Endodermal cell (in vitro differentiated cells): ENCODE measurements at regions not wholly inside any gene's neighbourhood (a gene's known extent, or its start where the extent isn't known, plus 50 kb on each side); places are given as distances from the start of the nearest gene placed in this dataset.
A peak's percentile ranks its signal among the peaks of the same experiment; 100 is the strongest.

Source experiments
- DNase-seq: peaks from one replicate; pipeline ENCODE4 v3.0.0-alpha.2; 2017
- H3K27ac ChIP-seq: 2 replicates; pipeline ENCODE4 v1.5.1; 2013; ENCODE audit warnings: mild to moderate bottlenecking, low read depth, low read length, moderate library complexity
- H3K27me3 ChIP-seq: 2 replicates; pipeline ENCODE4 v1.6.1; 2013; ENCODE audit warnings: mild to moderate bottlenecking, low read length, moderate library complexity; ENCODE audit not compliant: insufficient read depth, control insufficient read depth, poor library complexity, severe bottlenecking
- H3K36me3 ChIP-seq: 2 replicates; pipeline ENCODE4 v1.7.0; 2013; ENCODE audit warnings: mild to moderate bottlenecking, low read length, moderate library complexity; ENCODE audit not compliant: control insufficient read depth, insufficient read depth
- H3K4me1 ChIP-seq: one replicate; pipeline ENCODE4 v1.7.0; 2013; ENCODE audit warnings: low read length; ENCODE audit not compliant: control insufficient read depth, insufficient read depth
- H3K4me3 ChIP-seq: 2 replicates; pipeline ENCODE4 v1.5.1; 2013; ENCODE audit warnings: mild to moderate bottlenecking, low read length, moderate library complexity
- H3K9ac ChIP-seq: 2 replicates; pipeline ENCODE4 v1.6.1; 2013; ENCODE audit warnings: mild to moderate bottlenecking, low read length, moderate library complexity; ENCODE audit not compliant: poor library complexity, severe bottlenecking; ENCODE audit errors: extremely low read depth
- H3K9me3 ChIP-seq: 2 replicates; pipeline ENCODE4 v1.6.1; 2013; ENCODE audit warnings: mild to moderate bottlenecking, low read length, moderate library complexity; ENCODE audit not compliant: control insufficient read depth
- H3K27ac Mint-ChIP-seq: 2 replicates; pipeline ENCODE4 v1.8.0; 2020; ENCODE audit warnings: mixed read lengths
- H3K27me3 Mint-ChIP-seq: 2 replicates; pipeline ENCODE4 v1.8.0; 2021; ENCODE audit warnings: mild to moderate bottlenecking, mixed read lengths; ENCODE audit not compliant: insufficient read depth
- H3K36me3 Mint-ChIP-seq: 2 replicates; pipeline ENCODE4 v1.8.0; 2020; ENCODE audit warnings: low read depth, mixed read lengths
- H3K4me1 Mint-ChIP-seq: 2 replicates; pipeline ENCODE4 v1.8.0; 2020; ENCODE audit warnings: mixed read lengths
- H3K4me3 Mint-ChIP-seq: 2 replicates; pipeline ENCODE4 v1.8.0; 2020; ENCODE audit warnings: mild to moderate bottlenecking, moderate library complexity, mixed read lengths
- H3K9me3 Mint-ChIP-seq: 2 replicates; pipeline ENCODE4 v1.8.0; 2020; ENCODE audit warnings: mild to moderate bottlenecking, mixed read lengths
- WGBS, 2 experiments: methylation state at CpG; one replicate each; pipeline versions ENCODE4 v1.1.5 to v1.1.7; 2013; ENCODE audit warnings: missing lambda C conversion rate in 2 of 2, mixed read lengths in 1 of 2; ENCODE audit not compliant: insufficient coverage in 1 of 2, insufficient read length in 1 of 2; 5-methylcytosine and 5-hydroxymethylcytosine counted together
- TF ChIP-seq, protein P1 (sequence below): fragments of 200-600 bp; sonication (generic); conservative IDR thresholded peaks from 2 replicates; pipeline ENCODE4 v1.5.0; 2021; ENCODE audit warnings: antibody characterized with exemption, mild to moderate bottlenecking

DNA sequence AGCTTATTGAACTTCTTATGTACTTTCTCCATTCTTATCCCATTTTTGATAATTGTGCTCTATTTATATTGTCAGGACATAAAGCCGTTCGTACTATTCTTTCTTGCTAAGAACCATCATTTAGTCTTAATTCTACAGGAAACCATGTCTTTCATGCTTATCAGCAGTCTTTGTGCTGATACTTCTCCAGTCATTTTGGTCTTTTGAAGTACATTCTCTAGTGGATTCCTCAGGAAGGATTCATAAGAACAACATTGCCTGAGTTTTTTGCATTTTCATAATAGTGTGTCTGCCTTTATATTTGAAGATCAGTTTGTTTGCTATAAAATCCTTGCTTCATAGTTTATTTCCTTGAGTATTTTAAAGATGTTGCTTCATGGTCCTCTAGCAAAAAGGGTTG is 126.6 kb upstream of the NEO1 start:
- H3K27ac ChIP-seq = no peak overlapping the region
- no peaks in the 10 kb centered on the region for H3K4me1 ChIP-seq
- H3K36me3 ChIP-seq = no peaks in the 10 kb centered on the region
- no peaks in the 10 kb centered on the region for H3K9me3 ChIP-seq
- H3K27me3 ChIP-seq = no peaks in the 10 kb centered on the region
- H3K36me3 Mint-ChIP-seq = no peaks in the 10 kb centered on the region
- TF ChIP-seq, protein P1, sequence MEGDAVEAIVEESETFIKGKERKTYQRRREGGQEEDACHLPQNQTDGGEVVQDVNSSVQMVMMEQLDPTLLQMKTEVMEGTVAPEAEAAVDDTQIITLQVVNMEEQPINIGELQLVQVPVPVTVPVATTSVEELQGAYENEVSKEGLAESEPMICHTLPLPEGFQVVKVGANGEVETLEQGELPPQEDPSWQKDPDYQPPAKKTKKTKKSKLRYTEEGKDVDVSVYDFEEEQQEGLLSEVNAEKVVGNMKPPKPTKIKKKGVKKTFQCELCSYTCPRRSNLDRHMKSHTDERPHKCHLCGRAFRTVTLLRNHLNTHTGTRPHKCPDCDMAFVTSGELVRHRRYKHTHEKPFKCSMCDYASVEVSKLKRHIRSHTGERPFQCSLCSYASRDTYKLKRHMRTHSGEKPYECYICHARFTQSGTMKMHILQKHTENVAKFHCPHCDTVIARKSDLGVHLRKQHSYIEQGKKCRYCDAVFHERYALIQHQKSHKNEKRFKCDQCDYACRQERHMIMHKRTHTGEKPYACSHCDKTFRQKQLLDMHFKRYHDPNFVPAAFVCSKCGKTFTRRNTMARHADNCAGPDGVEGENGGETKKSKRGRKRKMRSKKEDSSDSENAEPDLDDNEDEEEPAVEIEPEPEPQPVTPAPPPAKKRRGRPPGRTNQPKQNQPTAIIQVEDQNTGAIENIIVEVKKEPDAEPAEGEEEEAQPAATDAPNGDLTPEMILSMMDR = no peak
- H3K27me3 Mint-ChIP-seq = peaks cover 11% of the 10 kb centered on the region
- WGBS, 2 experiments = 98% methylated on average over 2 of the region's 2 CpGs; no CpG with 5 or more reads in 1 of the 2 experiments
- H3K4me3 ChIP-seq = no peak overlapping the region
- no peak overlapping the region for H3K9ac ChIP-seq
- H3K9me3 Mint-ChIP-seq = no peaks in the 10 kb centered on the region
- no peak overlapping the region for H3K4me3 Mint-ChIP-seq
- H3K4me1 Mint-ChIP-seq = peaks cover 4% of the 10 kb centered on the region
- no peak for DNase-seq
- H3K27ac Mint-ChIP-seq = no peak overlapping the region

DNA sequence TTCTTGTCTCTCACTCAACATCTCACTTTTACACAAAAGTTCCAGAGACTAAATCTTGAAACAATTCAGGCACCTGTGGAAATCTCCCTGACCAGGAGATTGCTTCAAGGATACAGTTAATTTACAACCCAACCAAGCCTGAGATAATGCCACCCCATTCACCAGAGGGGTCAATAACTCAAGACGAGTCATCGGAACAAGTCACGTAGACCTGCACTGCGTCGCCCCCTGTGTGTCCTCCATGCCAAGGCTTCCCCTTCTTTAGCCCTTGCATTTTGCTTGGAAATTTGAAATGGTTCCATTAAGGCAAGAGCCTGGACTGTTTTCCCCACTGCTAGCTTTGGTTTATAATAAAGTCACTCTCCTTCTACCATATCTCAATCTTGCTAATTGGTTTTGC is 129.0 kb upstream of the NEO1 start:
- Histone ChIP-seq H3K27me3 (no peaks in the 10 kb centered on the region), H3K9me3 (no peaks in the 10 kb centered on the region), H3K36me3 (no peaks in the 10 kb centered on the region), H3K4me3 (no peak overlapping the region), H3K27ac (no peak overlapping the region), H3K4me1 (no peaks in the 10 kb centered on the region), H3K9ac (no peak overlapping the region)
- 71 to 82% methylated on average over 5 of the region's 5 CpGs for WGBS, 2 experiments
- no peaks in the 10 kb centered on the region for H3K9me3 Mint-ChIP-seq
- peak; percentile 72 for DNase-seq
- peaks cover 3% of the 10 kb centered on the region for H3K27me3 Mint-ChIP-seq
- no peaks in the 10 kb centered on the region for H3K36me3 Mint-ChIP-seq
- no peak overlapping the region for H3K4me3 Mint-ChIP-seq
- peaks cover 4% of the 10 kb centered on the region for H3K4me1 Mint-ChIP-seq
- H3K27ac Mint-ChIP-seq = no peak overlapping the region
- TF ChIP-seq, protein P1 = peak; percentile 67

DNA sequence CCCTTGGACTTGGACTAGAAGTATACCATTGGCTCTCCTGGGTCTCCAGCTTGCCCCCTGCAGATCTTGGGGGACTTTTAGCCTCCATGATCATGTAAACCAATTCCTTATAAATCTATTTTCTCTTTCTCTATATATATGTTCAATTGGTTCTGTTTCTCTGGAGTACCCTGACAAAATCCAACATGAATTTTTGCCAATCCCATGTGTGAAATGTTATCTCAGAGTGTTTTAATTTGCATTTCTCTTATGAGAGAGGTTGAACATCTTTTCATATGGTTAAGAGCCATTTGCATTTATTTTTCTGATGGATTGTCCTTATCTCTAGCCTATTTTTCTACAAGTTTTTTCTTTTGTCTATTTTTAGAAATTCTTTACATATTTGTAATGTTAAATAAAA is 131.7 kb upstream of the NEO1 start:
- no peaks in the 10 kb centered on the region for H3K9me3 Mint-ChIP-seq
- H3K27ac Mint-ChIP-seq = no peak overlapping the region

More for the DNA sequence above, 131.7 kb upstream of the NEO1 start:
- Mint-ChIP-seq H3K36me3 (no peaks in the 10 kb centered on the region), H3K4me3 (no peak overlapping the region), H3K27me3 (no peaks in the 10 kb centered on the region), H3K4me1 (peaks cover 4% of the 10 kb centered on the region)
- Histone ChIP-seq H3K9me3 (no peaks in the 10 kb centered on the region), H3K4me3 (no peak overlapping the region), H3K4me1 (no peaks in the 10 kb centered on the region), H3K27me3 (no peaks in the 10 kb centered on the region), H3K9ac (no peak overlapping the region), H3K36me3 (no peaks in the 10 kb centered on the region), H3K27ac (no peak overlapping the region)
- TF ChIP-seq, protein P1 = no peak
- no peak for DNase-seq
